H9 (cell line): ENCODE measurements at regions not wholly inside any gene's neighbourhood (a gene's known extent, or its start where the extent isn't known, plus 50 kb on each side); places are given as distances from the start of the nearest gene placed in this dataset.

Source experiments
- DNase-seq: peaks from one replicate; pipeline ENCODE4 v3.0.0-alpha.2; 2017
- H2AFZ ChIP-seq: one replicate; pipeline ENCODE4 v1.6.1; 2013; ENCODE audit warnings: mild to moderate bottlenecking, low read length, control low read depth, moderate library complexity
- H2AK5ac ChIP-seq: 2 replicates; pipeline ENCODE4 v1.6.1; 2013; ENCODE audit warnings: low read length, control low read depth, mixed read lengths; ENCODE audit not compliant: insufficient read length
- H2BK120ac ChIP-seq: one replicate; pipeline ENCODE4 v1.6.1; 2013; ENCODE audit warnings: low read depth, mild to moderate bottlenecking, low read length, control low read depth, inconsistent platforms; ENCODE audit not compliant: poor library complexity, severe bottlenecking
- H2BK12ac ChIP-seq: 2 replicates; pipeline ENCODE4 v1.6.1; 2013; ENCODE audit warnings: low read length, control low read depth, mixed read lengths, low read depth; ENCODE audit not compliant: insufficient read length
- H2BK15ac ChIP-seq: 2 replicates; pipeline ENCODE4 v1.6.1; 2013; ENCODE audit warnings: low read depth, low read length, control low read depth
- H2BK20ac ChIP-seq: one replicate; pipeline ENCODE4 v1.6.1; 2013; ENCODE audit warnings: low read depth, mild to moderate bottlenecking, low read length, control low read depth, inconsistent platforms; ENCODE audit not compliant: poor library complexity, severe bottlenecking
- H2BK5ac ChIP-seq: 2 replicates; pipeline ENCODE4 v1.6.1; 2013; ENCODE audit warnings: low read length, control low read depth, mixed read lengths; ENCODE audit not compliant: insufficient read length
- H3K14ac ChIP-seq: 2 replicates; pipeline ENCODE4 v1.6.1; 2013; ENCODE audit warnings: low read length, control low read depth; ENCODE audit not compliant: insufficient read depth
- H3K18ac ChIP-seq: 2 replicates; pipeline ENCODE4 v1.6.1; 2013; ENCODE audit warnings: low read depth, mild to moderate bottlenecking, mixed read lengths, low read length, control low read depth; ENCODE audit not compliant: insufficient read length
- H3K23ac ChIP-seq: 2 replicates; pipeline ENCODE4 v1.6.1; 2013; ENCODE audit warnings: low read length, control low read depth, mixed read lengths, low read depth; ENCODE audit not compliant: insufficient read length
- H3K23me2 ChIP-seq: 2 replicates; pipeline ENCODE4 v1.6.1; 2013; ENCODE audit warnings: low read depth, mild to moderate bottlenecking, mixed read lengths, low read length, control low read depth; ENCODE audit not compliant: insufficient read length, poor library complexity, severe bottlenecking
- H3K27ac ChIP-seq: 2 replicates; pipeline ENCODE4 v1.5.1; 2013; ENCODE audit warnings: low read length, control low read depth, mixed read lengths, low read depth; ENCODE audit not compliant: insufficient read length
- H3K27me3 ChIP-seq: 2 replicates; pipeline ENCODE4 v1.6.1; 2013; ENCODE audit warnings: low read length, control low read depth, inconsistent platforms; ENCODE audit not compliant: insufficient read depth
- H3K4ac ChIP-seq: 2 replicates; pipeline ENCODE4 v1.6.1; 2013; ENCODE audit warnings: low read depth, mild to moderate bottlenecking, control low read depth, inconsistent platforms, low read length, moderate library complexity
- H3K4me1 ChIP-seq: 2 replicates; pipeline ENCODE4 v1.6.1; 2013; ENCODE audit warnings: low read length, control low read depth, inconsistent platforms; ENCODE audit not compliant: insufficient read depth
- H3K4me2 ChIP-seq: 2 replicates; pipeline ENCODE4 v1.6.1; 2013; ENCODE audit warnings: low read length, control low read depth, mixed read lengths; ENCODE audit not compliant: insufficient read length, insufficient read depth
- H3K56ac ChIP-seq: 2 replicates; pipeline ENCODE4 v1.6.1; 2013; ENCODE audit warnings: low read depth, mild to moderate bottlenecking, mixed read lengths, low read length, control low read depth; ENCODE audit not compliant: insufficient read length
- H3K79me1 ChIP-seq: 2 replicates; pipeline ENCODE4 v1.6.1; 2013; ENCODE audit warnings: low read depth, mild to moderate bottlenecking, moderate library complexity, low read length, control low read depth, inconsistent platforms; ENCODE audit not compliant: insufficient read depth, poor library complexity, severe bottlenecking
- H3K79me2 ChIP-seq: 2 replicates; pipeline ENCODE4 v1.6.1; 2013; ENCODE audit warnings: low read length, control low read depth, inconsistent platforms; ENCODE audit not compliant: insufficient read depth
- H3K9ac ChIP-seq: 2 replicates; pipeline ENCODE4 v1.6.1; 2013; ENCODE audit warnings: low read length, control low read depth, mixed read lengths; ENCODE audit not compliant: insufficient read length; ENCODE audit errors: extremely low read depth
- H3K9me3 ChIP-seq: one replicate; pipeline ENCODE4 v1.6.1; 2013; ENCODE audit warnings: low read depth, low read length, inconsistent platforms; ENCODE audit not compliant: control insufficient read depth
- H3T11ph ChIP-seq: one replicate; pipeline ENCODE4 v1.6.1; 2013; ENCODE audit warnings: mild to moderate bottlenecking, low read length, control low read depth, inconsistent platforms
- H4K20me1 ChIP-seq: one replicate; pipeline ENCODE4 v1.6.1; 2013; ENCODE audit not compliant: control insufficient read depth, insufficient read length, insufficient read depth
- H4K5ac ChIP-seq: 2 replicates; pipeline ENCODE4 v1.6.1; 2013; ENCODE audit warnings: low read depth, mild to moderate bottlenecking, mixed read lengths, low read length, control low read depth; ENCODE audit not compliant: insufficient read length
- H4K8ac ChIP-seq: replicated peaks from 2 replicates; pipeline ENCODE4 v1.6.1; 2013; ENCODE audit warnings: low read length, control low read depth, mixed read lengths, low read depth; ENCODE audit not compliant: insufficient read length
- H4K91ac ChIP-seq: 2 replicates; pipeline ENCODE4 v1.6.1; 2013; ENCODE audit warnings: low read depth, mild to moderate bottlenecking, moderate library complexity, mixed read lengths, low read length, control low read depth; ENCODE audit not compliant: insufficient read length
- H3K27ac Mint-ChIP-seq, 3 experiments: 2 replicates in 2 of 3; 3 replicates in 1 of 3; pipeline ENCODE4 v1.8.0; 2020 to 2021; ENCODE audit warnings: mixed read lengths in 3 of 3, mild to moderate bottlenecking in 1 of 3, moderate library complexity in 1 of 3
- H3K27me3 Mint-ChIP-seq: 2 replicates; pipeline ENCODE4 v1.8.0; 2021; ENCODE audit warnings: low read depth, mild to moderate bottlenecking, moderate library complexity, mixed read lengths
- H3K36me3 Mint-ChIP-seq, 3 experiments: 2 replicates in 2 of 3; 3 replicates in 1 of 3; pipeline ENCODE4 v1.8.0; 2020 to 2021; ENCODE audit warnings: low read depth in 3 of 3, mixed read lengths in 3 of 3; ENCODE audit not compliant: insufficient read depth in 1 of 3
- H3K4me1 Mint-ChIP-seq, 2 experiments: 2 replicates each; pipeline ENCODE4 v1.8.0; 2020; ENCODE audit warnings: mixed read lengths in 2 of 2
- H3K4me3 Mint-ChIP-seq, 2 experiments: 2 replicates in 1 of 2; 3 replicates in 1 of 2; pipeline ENCODE4 v1.8.0; 2020 to 2021; ENCODE audit warnings: mild to moderate bottlenecking in 2 of 2, mixed read lengths in 2 of 2, moderate library complexity in 1 of 2
- H3K9me3 Mint-ChIP-seq, 2 experiments: 2 replicates in 1 of 2; 3 replicates in 1 of 2; pipeline ENCODE4 v1.8.0; 2020; ENCODE audit warnings: mild to moderate bottlenecking in 2 of 2, mixed read lengths in 2 of 2, moderate library complexity in 1 of 2
- WGBS: extraction: QIAGEN DNeasy Blood & Tissue Kit; methylation state at CpG from one replicate; pipeline ENCODE4 v1.1.7; 2013; ENCODE audit warnings: missing lambda C conversion rate, low lambda C conversion rate, mixed read lengths; ENCODE audit not compliant: insufficient read length; ENCODE audit errors: extremely low coverage; 5-methylcytosine and 5-hydroxymethylcytosine counted together
- TF ChIP-seq, protein P1 (sequence below): fragments of 200-600 bp; sonication (generic); conservative IDR thresholded peaks from 3 replicates; pipeline ENCODE4 v1.8.0; 2021; ENCODE audit warnings: antibody characterized with exemption, mild to moderate bottlenecking

GRCh38 chr2:43006834-43007543 lies 214.6 kb upstream of the HAAO start:
- peaks cover 9% of the 10 kb centered on the region in 2 experiments for H3K4me1 Mint-ChIP-seq
- no peak overlapping the region for H3K14ac ChIP-seq
- no peak overlapping the region for H3K4me3 Mint-ChIP-seq
- whole genome bisulfite sequencing = no CpG with 5 or more reads among the region's 5 CpGs
- no peak for DNase-seq
- H3K23me2 ChIP-seq = no peaks in the 10 kb centered on the region
- no peaks in the 10 kb centered on the region for H3K9me3 ChIP-seq
- H2AK5ac ChIP-seq = no peak overlapping the region
- no peak overlapping the region for H2BK20ac ChIP-seq
- H4K5ac ChIP-seq = no peak overlapping the region
- TF ChIP-seq, protein P1, sequence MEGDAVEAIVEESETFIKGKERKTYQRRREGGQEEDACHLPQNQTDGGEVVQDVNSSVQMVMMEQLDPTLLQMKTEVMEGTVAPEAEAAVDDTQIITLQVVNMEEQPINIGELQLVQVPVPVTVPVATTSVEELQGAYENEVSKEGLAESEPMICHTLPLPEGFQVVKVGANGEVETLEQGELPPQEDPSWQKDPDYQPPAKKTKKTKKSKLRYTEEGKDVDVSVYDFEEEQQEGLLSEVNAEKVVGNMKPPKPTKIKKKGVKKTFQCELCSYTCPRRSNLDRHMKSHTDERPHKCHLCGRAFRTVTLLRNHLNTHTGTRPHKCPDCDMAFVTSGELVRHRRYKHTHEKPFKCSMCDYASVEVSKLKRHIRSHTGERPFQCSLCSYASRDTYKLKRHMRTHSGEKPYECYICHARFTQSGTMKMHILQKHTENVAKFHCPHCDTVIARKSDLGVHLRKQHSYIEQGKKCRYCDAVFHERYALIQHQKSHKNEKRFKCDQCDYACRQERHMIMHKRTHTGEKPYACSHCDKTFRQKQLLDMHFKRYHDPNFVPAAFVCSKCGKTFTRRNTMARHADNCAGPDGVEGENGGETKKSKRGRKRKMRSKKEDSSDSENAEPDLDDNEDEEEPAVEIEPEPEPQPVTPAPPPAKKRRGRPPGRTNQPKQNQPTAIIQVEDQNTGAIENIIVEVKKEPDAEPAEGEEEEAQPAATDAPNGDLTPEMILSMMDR = no peak
- H4K20me1 ChIP-seq = no peaks in the 10 kb centered on the region
- peak overlapping the region in 2 of 3 experiments; percentile 62 to 94; a peak in 2 of 7 replicates for H3K27ac Mint-ChIP-seq
- H3K18ac ChIP-seq = no peak overlapping the region
- no peaks in the 10 kb centered on the region for H3K79me2 ChIP-seq
- H3K9me3 Mint-ChIP-seq = peaks cover 6 to 7% of the 10 kb centered on the region in 2 experiments; a peak in 4 of 5 replicates
- H3K4ac ChIP-seq = no peak overlapping the region
- H3K27me3 Mint-ChIP-seq = no peaks in the 10 kb centered on the region; the same call in 1 of the 2 replicates
- no peak overlapping the region for H2AFZ ChIP-seq
- H3K9ac ChIP-seq = no peak overlapping the region
- H2BK120ac ChIP-seq = no peak overlapping the region
- no peak overlapping the region for H2BK15ac ChIP-seq
- no peak overlapping the region for H3K56ac ChIP-seq
- H4K8ac ChIP-seq = no peak overlapping the region
- no peak overlapping the region for H2BK12ac ChIP-seq
- no peak overlapping the region for H3K23ac ChIP-seq
- H3K79me1 ChIP-seq = no peaks in the 10 kb centered on the region
- no peaks in the 10 kb centered on the region for H3K4me1 ChIP-seq
- H3K4me2 ChIP-seq = no peak overlapping the region
- H3T11ph ChIP-seq = no peak overlapping the region
- H3K27ac ChIP-seq = no peak overlapping the region
- H3K36me3 Mint-ChIP-seq = peaks cover 0 to 6% (median 0%) of the 10 kb centered on the region in 3 experiments; a peak in 2 of 7 replicates
- H3K27me3 ChIP-seq = no peaks in the 10 kb centered on the region
- no peak overlapping the region for H4K91ac ChIP-seq
- no peak overlapping the region for H2BK5ac ChIP-seq
